ENCODE measurements at regions not wholly inside any gene's neighbourhood (a gene's known extent, or its start where the extent isn't known, plus 50 kb on each side); places are given as distances from the start of the nearest gene placed in this dataset.

DNA sequence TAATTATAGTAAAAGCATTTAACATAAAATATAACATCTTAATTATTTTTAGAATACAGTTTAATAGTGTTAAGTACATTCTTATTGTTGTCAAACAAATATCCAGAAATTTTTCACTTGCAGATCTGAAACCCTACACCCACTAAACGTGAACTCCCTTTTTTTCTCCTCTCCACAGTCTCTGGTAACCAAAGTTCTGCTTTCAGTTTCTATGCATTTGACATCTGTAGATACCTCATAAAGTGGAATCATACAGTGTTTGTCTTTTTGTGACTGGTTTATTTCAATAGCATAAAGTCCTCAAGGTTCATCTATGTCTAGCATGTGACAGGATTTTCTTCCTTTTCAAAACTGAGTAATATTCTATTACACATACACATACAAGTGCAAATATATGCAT is 286.3 kb downstream of the BTBD3 start:
- H3K9me3 ChIP-seq (ENCODE audit: control insufficient read depth, insufficient read depth, low read length): no peaks in the 10 kb centered on the region
- no peak overlapping the region for H3K27ac ChIP-seq (ENCODE audit: low read depth, low read length)
- H3K27me3 ChIP-seq (ENCODE audit: control insufficient read depth, insufficient read depth, low read length): no peaks in the 10 kb centered on the region
- H3K9ac ChIP-seq (ENCODE audit: low read depth, low read length): no peak overlapping the region
- no peaks in the 10 kb centered on the region for H3K36me3 ChIP-seq (ENCODE audit: control insufficient read depth, insufficient read depth, low read length)
- H3K4me1 ChIP-seq (ENCODE audit: control insufficient read depth, insufficient read depth, low read length): 0 out of 2 replicates have a peak, but pooled peaks cover 2% of the 10 kb centered on the region
- H3K4me3 ChIP-seq (ENCODE audit: low read depth, low read length): no peak overlapping the region

DNA sequence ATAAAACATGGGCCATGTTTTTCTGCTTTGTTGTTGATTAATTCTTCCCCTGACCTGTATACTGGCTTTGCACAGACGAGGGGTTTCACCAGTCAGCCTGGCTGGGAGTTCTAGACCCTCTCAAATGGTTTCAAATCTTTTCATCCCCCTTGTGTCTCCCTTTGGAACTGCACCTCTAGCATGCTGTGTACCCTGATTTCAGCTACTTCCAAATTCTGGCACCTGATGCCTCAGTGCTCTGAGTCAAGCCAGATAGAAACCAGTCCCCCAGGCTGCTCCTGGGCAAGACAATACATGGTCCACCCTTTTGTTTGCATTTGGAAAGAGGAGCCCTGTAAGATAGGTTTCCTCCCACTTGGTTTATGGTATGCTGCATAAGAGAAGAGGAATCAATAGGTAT is 290.2 kb downstream of the BTBD3 start:
- Histone ChIP-seq H3K9ac (ENCODE audit: low read depth, low read length) (no peak overlapping the region), H3K27ac (ENCODE audit: low read depth, low read length) (no peak overlapping the region), H3K4me3 (ENCODE audit: low read depth, low read length) (no peak overlapping the region), H3K27me3 (ENCODE audit: control insufficient read depth, insufficient read depth, low read length) (no peaks in the 10 kb centered on the region), H3K4me1 (ENCODE audit: control insufficient read depth, insufficient read depth, low read length) (0 out of 2 replicates have a peak, but pooled peaks cover 2% of the 10 kb centered on the region), H3K36me3 (ENCODE audit: control insufficient read depth, insufficient read depth, low read length) (no peaks in the 10 kb centered on the region), H3K9me3 (ENCODE audit: control insufficient read depth, insufficient read depth, low read length) (no peaks in the 10 kb centered on the region)

DNA sequence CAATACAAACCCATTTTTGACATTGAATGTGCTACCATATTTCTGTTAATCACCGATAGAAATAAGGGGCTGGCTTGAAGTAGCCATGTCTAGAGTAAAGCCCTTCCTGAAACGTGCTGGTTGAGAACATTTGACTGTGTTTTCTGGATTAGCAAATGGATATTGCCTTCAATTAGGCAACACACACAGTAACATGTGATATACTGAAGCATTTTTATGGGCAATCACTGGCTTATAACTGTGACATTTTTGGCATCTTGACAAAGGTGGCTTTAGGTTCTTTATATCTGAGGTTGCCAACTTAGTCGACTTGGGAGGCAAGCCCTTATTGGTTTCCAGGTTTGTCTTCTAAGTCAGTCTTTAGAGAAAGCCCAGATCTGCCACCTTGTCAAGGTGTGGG is 292.9 kb downstream of the BTBD3 start:
- Histone ChIP-seq H3K9ac (ENCODE audit: low read depth, low read length) (no peak overlapping the region), H3K27me3 (ENCODE audit: control insufficient read depth, insufficient read depth, low read length) (no peaks in the 10 kb centered on the region), H3K4me3 (ENCODE audit: low read depth, low read length) (no peak overlapping the region), H3K36me3 (ENCODE audit: control insufficient read depth, insufficient read depth, low read length) (no peaks in the 10 kb centered on the region), H3K4me1 (ENCODE audit: control insufficient read depth, insufficient read depth, low read length) (0 out of 2 replicates have a peak, but pooled peaks cover 2% of the 10 kb centered on the region), H3K27ac (ENCODE audit: low read depth, low read length) (no peak overlapping the region), H3K9me3 (ENCODE audit: control insufficient read depth, insufficient read depth, low read length) (no peaks in the 10 kb centered on the region)

DNA sequence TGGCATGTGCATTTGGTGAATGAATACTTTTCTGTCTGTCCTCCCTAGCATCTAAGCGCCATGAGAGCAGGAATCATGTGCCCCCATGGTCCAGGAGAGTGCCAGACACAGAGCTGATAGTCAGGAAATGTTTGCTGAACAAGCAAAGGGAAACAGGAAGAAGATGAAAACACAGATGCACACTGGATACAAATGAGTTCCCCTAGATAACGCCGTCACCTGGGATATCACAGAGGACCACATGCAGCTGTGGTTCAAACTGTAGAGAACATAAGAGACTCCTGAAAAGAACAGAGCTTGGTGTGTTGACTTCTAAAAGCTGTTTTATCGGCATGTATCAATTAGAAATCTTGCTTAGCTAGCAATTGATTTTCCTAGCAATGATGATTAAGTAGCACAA is 293.7 kb downstream of the BTBD3 start:
- no peaks in the 10 kb centered on the region; the same call in 1 of the 2 replicates for H3K9me3 ChIP-seq (ENCODE audit: control insufficient read depth, insufficient read depth, low read length)
- H3K27ac ChIP-seq (ENCODE audit: low read depth, low read length): no peak overlapping the region
- H3K4me3 ChIP-seq (ENCODE audit: low read depth, low read length): no peak overlapping the region
- H3K4me1 ChIP-seq (ENCODE audit: control insufficient read depth, insufficient read depth, low read length): 0 out of 2 replicates have a peak, but pooled peaks cover 2% of the 10 kb centered on the region
- H3K27me3 ChIP-seq (ENCODE audit: control insufficient read depth, insufficient read depth, low read length): no peaks in the 10 kb centered on the region
- H3K9ac ChIP-seq (ENCODE audit: low read depth, low read length): no peak overlapping the region
- no peaks in the 10 kb centered on the region for H3K36me3 ChIP-seq (ENCODE audit: control insufficient read depth, insufficient read depth, low read length)

DNA sequence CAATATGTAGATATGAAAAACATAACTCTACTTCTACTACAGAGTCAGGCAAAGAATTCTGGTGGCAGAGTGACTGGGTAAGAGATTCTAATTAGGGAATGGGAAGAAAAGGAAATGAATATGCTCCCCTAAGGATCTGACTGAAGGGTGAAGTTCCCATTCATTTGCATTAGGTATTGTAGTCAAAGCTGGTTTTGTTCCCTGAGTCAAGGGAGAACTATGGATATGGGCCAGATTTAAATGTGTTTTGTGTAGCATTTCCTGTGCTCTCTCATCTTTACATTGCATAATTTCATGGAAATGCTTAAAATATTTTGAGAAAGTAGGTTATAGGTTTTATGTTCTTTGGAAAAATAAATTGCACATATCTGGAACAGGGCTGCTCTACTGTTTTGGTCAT is 299.7 kb downstream of the BTBD3 start:
- H3K9ac ChIP-seq (ENCODE audit: low read depth, low read length): no peak overlapping the region
- H3K4me3 ChIP-seq (ENCODE audit: low read depth, low read length): no peak overlapping the region
- no peaks in the 10 kb centered on the region for H3K27me3 ChIP-seq (ENCODE audit: control insufficient read depth, insufficient read depth, low read length)
- peak overlapping the region; percentile 43 for H3K27ac ChIP-seq (ENCODE audit: low read depth, low read length)
- no peaks in the 10 kb centered on the region for H3K36me3 ChIP-seq (ENCODE audit: control insufficient read depth, insufficient read depth, low read length)
- peaks cover 9% of the 10 kb centered on the region for H3K4me1 ChIP-seq (ENCODE audit: control insufficient read depth, insufficient read depth, low read length)
- H3K9me3 ChIP-seq (ENCODE audit: control insufficient read depth, insufficient read depth, low read length): no peaks in the 10 kb centered on the region; the same call in 1 of the 2 replicates

DNA sequence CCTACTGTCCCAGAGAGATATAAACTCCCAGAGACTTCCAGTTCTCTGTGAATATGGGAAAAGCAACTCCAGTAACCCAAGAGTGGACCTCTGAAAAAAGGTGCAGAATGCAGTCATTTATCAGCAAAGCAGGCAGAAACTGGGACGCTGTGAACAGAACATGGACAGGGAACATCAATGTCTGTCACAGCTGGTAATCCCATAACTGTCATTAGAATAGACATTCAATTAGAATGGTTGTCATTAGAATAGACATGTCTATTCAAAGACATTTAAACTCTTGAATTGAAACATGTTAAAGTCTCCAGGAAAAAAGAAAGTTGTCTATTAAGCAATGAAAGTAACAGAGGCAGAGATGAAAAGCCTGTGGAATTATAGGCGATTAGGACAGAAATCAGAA is 302.1 kb downstream of the BTBD3 start:
- Histone ChIP-seq H3K4me1 (ENCODE audit: control insufficient read depth, insufficient read depth, low read length) (peaks cover 9% of the 10 kb centered on the region), H3K4me3 (ENCODE audit: low read depth, low read length) (no peak overlapping the region), H3K27me3 (ENCODE audit: control insufficient read depth, insufficient read depth, low read length) (no peaks in the 10 kb centered on the region), H3K9ac (ENCODE audit: low read depth, low read length) (no peak overlapping the region), H3K36me3 (ENCODE audit: control insufficient read depth, insufficient read depth, low read length) (no peaks in the 10 kb centered on the region), H3K27ac (ENCODE audit: low read depth, low read length) (no peak overlapping the region), H3K9me3 (ENCODE audit: control insufficient read depth, insufficient read depth, low read length) (no peaks in the 10 kb centered on the region; the same call in 1 of the 2 replicates)

DNA sequence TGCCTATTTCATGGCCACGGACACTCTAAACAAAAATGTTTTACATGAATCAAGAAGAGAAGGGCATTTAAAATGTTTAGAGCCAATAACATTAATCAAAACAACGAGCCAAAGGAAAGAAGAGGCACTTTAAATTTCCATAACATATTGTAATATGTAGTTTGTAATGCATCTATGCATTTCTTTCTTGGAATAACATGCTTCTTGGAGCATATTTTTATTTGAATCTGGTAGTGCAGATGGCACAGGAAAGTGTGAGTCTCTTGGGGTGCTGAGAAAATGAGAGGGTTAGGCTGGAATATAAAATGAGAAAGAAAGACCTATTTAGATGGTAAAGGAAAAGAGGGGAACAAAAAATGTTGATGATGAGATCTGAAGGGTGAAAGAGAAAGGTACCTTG is 305.4 kb downstream of the BTBD3 start:
- Histone ChIP-seq H3K4me3 (ENCODE audit: low read depth, low read length) (no peak overlapping the region), H3K36me3 (ENCODE audit: control insufficient read depth, insufficient read depth, low read length) (no peaks in the 10 kb centered on the region), H3K27me3 (ENCODE audit: control insufficient read depth, insufficient read depth, low read length) (no peaks in the 10 kb centered on the region), H3K27ac (ENCODE audit: low read depth, low read length) (no peak overlapping the region), H3K9ac (ENCODE audit: low read depth, low read length) (no peak overlapping the region), H3K9me3 (ENCODE audit: control insufficient read depth, insufficient read depth, low read length) (no peaks in the 10 kb centered on the region), H3K4me1 (ENCODE audit: control insufficient read depth, insufficient read depth, low read length) (no peaks in the 10 kb centered on the region)

DNA sequence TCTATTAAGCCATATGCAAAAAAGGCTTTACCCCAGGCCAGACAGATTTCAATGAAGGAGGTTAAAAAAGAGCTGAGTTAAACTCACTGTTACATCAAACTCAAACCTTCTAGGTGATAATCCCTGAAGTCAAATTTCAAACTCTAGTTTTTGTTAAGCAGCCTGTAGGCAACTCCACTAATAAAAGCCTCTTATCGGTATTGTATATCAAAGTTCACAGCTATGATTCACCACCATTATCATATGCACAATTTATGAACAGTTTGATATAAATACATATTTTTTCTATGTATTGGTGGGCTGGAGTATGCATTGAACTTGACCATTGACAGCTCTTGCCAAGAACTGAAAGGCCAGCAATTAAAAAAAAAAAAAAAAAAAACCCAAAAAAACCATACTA is 308.2 kb downstream of the BTBD3 start:
- no peaks in the 10 kb centered on the region for H3K4me1 ChIP-seq (ENCODE audit: control insufficient read depth, insufficient read depth, low read length)
- H3K9ac ChIP-seq (ENCODE audit: low read depth, low read length): no peak overlapping the region
- no peak overlapping the region for H3K4me3 ChIP-seq (ENCODE audit: low read depth, low read length)
- no peaks in the 10 kb centered on the region for H3K27me3 ChIP-seq (ENCODE audit: control insufficient read depth, insufficient read depth, low read length)
- no peaks in the 10 kb centered on the region for H3K9me3 ChIP-seq (ENCODE audit: control insufficient read depth, insufficient read depth, low read length)
- H3K27ac ChIP-seq (ENCODE audit: low read depth, low read length): no peak overlapping the region
- H3K36me3 ChIP-seq (ENCODE audit: control insufficient read depth, insufficient read depth, low read length): no peaks in the 10 kb centered on the region

DNA sequence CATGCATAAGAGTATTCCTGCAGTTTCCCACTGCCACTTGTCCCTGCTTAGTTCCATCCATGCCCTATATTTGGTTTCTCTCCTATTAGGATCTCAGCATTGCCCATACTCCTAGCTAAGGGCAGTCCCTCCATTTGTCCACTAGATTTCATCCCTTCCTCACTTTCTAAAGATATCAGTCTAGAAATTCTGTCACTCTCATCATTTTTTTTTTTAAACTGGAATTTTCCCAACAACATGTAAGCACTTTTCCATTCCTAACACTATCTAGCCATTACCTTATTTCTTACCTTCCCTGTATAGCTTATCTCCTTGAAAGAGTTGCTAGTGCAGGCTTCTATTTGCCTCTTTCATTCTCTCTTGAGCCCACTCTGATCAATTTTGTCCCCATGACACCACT is 312.2 kb downstream of the BTBD3 start:
- no peaks in the 10 kb centered on the region for H3K36me3 ChIP-seq (ENCODE audit: control insufficient read depth, insufficient read depth, low read length)
- no peaks in the 10 kb centered on the region for H3K9me3 ChIP-seq (ENCODE audit: control insufficient read depth, insufficient read depth, low read length)
- H3K27ac ChIP-seq (ENCODE audit: low read depth, low read length): no peak overlapping the region
- H3K4me1 ChIP-seq (ENCODE audit: control insufficient read depth, insufficient read depth, low read length): no peaks in the 10 kb centered on the region
- H3K27me3 ChIP-seq (ENCODE audit: control insufficient read depth, insufficient read depth, low read length): no peaks in the 10 kb centered on the region
- H3K4me3 ChIP-seq (ENCODE audit: low read depth, low read length): no peak overlapping the region
- no peak overlapping the region for H3K9ac ChIP-seq (ENCODE audit: low read depth, low read length)

DNA sequence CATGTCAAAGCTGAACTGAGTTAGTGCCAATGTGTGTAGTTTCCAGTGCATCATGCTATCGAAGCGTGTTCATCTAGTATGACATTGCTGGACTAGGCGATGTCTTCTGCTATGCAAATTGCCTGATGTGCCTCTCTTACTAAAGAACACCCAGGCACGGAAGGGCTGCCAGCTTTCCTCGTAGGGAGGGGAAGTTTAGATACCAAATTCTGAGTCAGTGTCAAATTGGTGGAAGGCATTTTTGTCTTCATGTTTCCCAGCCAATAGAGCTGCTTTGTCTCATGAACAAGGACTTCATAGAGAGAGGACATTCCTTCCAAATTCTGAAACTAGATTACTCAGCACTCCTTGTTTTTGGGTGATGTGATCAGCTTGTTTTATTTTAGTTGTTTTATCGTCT is 320.1 kb downstream of the BTBD3 start:
- no peak overlapping the region for H3K27ac ChIP-seq (ENCODE audit: low read depth, low read length)
- H3K4me3 ChIP-seq (ENCODE audit: low read depth, low read length): no peak overlapping the region
- H3K9me3 ChIP-seq (ENCODE audit: control insufficient read depth, insufficient read depth, low read length): no peaks in the 10 kb centered on the region

DNA sequence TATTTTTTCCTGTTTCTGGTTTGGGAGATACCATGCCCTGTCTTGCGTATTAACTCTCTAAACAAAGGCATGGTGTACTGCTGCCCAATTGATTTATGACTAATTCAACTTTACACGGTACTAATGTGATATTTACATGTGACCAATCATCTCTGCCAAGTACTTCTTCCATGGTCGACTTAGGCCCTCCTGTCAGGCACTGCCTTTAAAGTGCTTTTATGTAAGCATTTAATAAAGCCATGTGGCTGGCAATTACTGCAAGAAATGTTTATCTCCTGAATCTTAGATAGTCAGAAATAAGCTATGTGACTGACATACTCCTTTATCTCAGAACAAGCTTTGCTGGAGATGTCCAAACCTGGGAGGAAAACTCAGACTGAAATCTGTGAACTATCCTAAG is 323.4 kb downstream of the BTBD3 start:
- H3K27me3 ChIP-seq (ENCODE audit: control insufficient read depth, insufficient read depth, low read length): no peaks in the 10 kb centered on the region
- H3K4me3 ChIP-seq (ENCODE audit: low read depth, low read length): no peak overlapping the region
- H3K4me1 ChIP-seq (ENCODE audit: control insufficient read depth, insufficient read depth, low read length): peaks cover 5% of the 10 kb centered on the region; the same call in 1 of the 2 replicates
- no peaks in the 10 kb centered on the region for H3K9me3 ChIP-seq (ENCODE audit: control insufficient read depth, insufficient read depth, low read length)
- H3K36me3 ChIP-seq (ENCODE audit: control insufficient read depth, insufficient read depth, low read length): no peaks in the 10 kb centered on the region
- no peak overlapping the region for H3K9ac ChIP-seq (ENCODE audit: low read depth, low read length)
- no peak overlapping the region for H3K27ac ChIP-seq (ENCODE audit: low read depth, low read length)

More for the DNA sequence above, 320.1 kb downstream of the BTBD3 start:
- Histone ChIP-seq H3K27me3 (ENCODE audit: control insufficient read depth, insufficient read depth, low read length) (no peaks in the 10 kb centered on the region), H3K4me1 (ENCODE audit: control insufficient read depth, insufficient read depth, low read length) (peaks cover 5% of the 10 kb centered on the region; the same call in 1 of the 2 replicates), H3K9ac (ENCODE audit: low read depth, low read length) (no peak overlapping the region), H3K36me3 (ENCODE audit: control insufficient read depth, insufficient read depth, low read length) (no peaks in the 10 kb centered on the region)

DNA sequence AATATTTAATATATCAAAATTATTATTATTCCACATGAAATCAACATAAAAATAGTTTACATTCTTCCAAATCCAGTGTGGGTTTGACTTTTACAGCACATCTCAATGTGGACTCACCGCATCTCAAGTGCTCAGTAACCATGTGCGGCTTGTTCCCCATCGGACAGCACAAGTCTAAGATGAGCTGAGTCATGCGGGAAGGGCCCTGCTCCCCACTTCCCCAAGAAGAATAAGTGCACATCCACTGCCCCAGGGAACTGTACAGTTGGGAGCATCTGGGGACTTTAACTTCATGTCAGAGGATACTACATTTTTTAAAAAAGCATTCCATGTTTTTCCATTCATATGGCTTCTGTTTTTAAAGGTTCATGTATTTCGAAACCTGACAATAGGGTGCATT is 325.6 kb downstream of the BTBD3 start:
- H3K27me3 ChIP-seq (ENCODE audit: control insufficient read depth, insufficient read depth, low read length): no peaks in the 10 kb centered on the region
- no peak overlapping the region for H3K4me3 ChIP-seq (ENCODE audit: low read depth, low read length)
- no peak overlapping the region for H3K9ac ChIP-seq (ENCODE audit: low read depth, low read length)

More for the DNA sequence above, 325.6 kb downstream of the BTBD3 start:
- no peaks in the 10 kb centered on the region for H3K9me3 ChIP-seq (ENCODE audit: control insufficient read depth, insufficient read depth, low read length)
- no peaks in the 10 kb centered on the region for H3K36me3 ChIP-seq (ENCODE audit: control insufficient read depth, insufficient read depth, low read length)
- no peaks in the 10 kb centered on the region for H3K4me1 ChIP-seq (ENCODE audit: control insufficient read depth, insufficient read depth, low read length)
- H3K27ac ChIP-seq (ENCODE audit: low read depth, low read length): no peak overlapping the region
